KBM-7 (cell line): ENCODE measurements at regions not wholly inside any gene's neighbourhood (a gene's known extent, or its start where the extent isn't known, plus 50 kb on each side); places are given as distances from the start of the nearest gene placed in this dataset.
"Not testable (repeated sequence)": the region's sequence is repeated elsewhere in the genome, so short reads cannot be mapped to it uniquely, and the experiment has no call there.

ENCODE experiments used
- DNase-seq: peaks from one replicate; pipeline ENCODE4 v3.0.0-alpha.2; 2015
- in situ Hi-C: fragments of 300-500 bp; cut with MboI; formaldehyde crosslinking; loops from 2 replicates; pipeline ENCODE4 v1.14.3; 2020; ENCODE audit warnings: low sequenced_read_pairs, low pct_unique_long_range_greater_than_20kb, mixed read lengths

GRCh38 chr22:48997605-48998004, 830.1 kb downstream of the BRD1 start:
- in situ Hi-C loops: loop anchor here (25.0 kb wide), 1 partner anchor 715 kb away; no protein-coding TSS in a partner anchor
- DNase-seq: not testable (repeated sequence)

- in situ Hi-C loops: loop anchor here (25.0 kb wide), 1 partner anchor 719 kb away; no protein-coding TSS in a partner anchor
These were observed 834.0 kb downstream of the BRD1 start for GRCh38 chr22:48993655-48994054.

GRCh38 chr22:48984639-48985038, 843.0 kb downstream of the BRD1 start:
- in situ Hi-C loops: loop anchor here (25.0 kb wide), 1 partner anchor 728 kb away; no protein-coding TSS in a partner anchor
- DNase-seq: no peak

More at GRCh38 chr22:48993655-48994054, 834.0 kb downstream of the BRD1 start:
- no peak for DNase-seq

- in situ Hi-C loops: loop anchor here (25.0 kb wide), 1 partner anchor 730 kb away; no protein-coding TSS in a partner anchor
- no peak for DNase-seq
These were observed 845.3 kb downstream of the BRD1 start for GRCh38 chr22:48982321-48982905.

GRCh38 chr22:48981371-48982061, 846.2 kb downstream of the BRD1 start:
- in situ Hi-C loops: loop anchor here (25.0 kb wide), 1 partner anchor 731 kb away; no protein-coding TSS in a partner anchor

GRCh38 chr22:48980918-48981317, 846.8 kb downstream of the BRD1 start:
- no peak for DNase-seq
- in situ Hi-C loops: loop anchor here (25.0 kb wide), 1 partner anchor 731 kb away; no protein-coding TSS in a partner anchor

More at GRCh38 chr22:48981371-48982061, 846.2 kb downstream of the BRD1 start:
- no peak for DNase-seq

GRCh38 chr22:48980409-48980808, 847.3 kb downstream of the BRD1 start:
- no peak for DNase-seq
- in situ Hi-C loops: loop anchor here (25.0 kb wide), 1 partner anchor 732 kb away; no protein-coding TSS in a partner anchor

- in situ Hi-C loops: loop anchor here (25.0 kb wide), 1 partner anchor 733 kb away; no protein-coding TSS in a partner anchor
- DNase-seq: peak; percentile 12
These were observed 848.2 kb downstream of the BRD1 start for GRCh38 chr22:48979482-48979881.

GRCh38 chr22:48976556-48977535, 850.8 kb downstream of the BRD1 start:
- in situ Hi-C loops: loop anchor here (25.0 kb wide), 1 partner anchor 735 kb away; no protein-coding TSS in a partner anchor
- no peak for DNase-seq

- in situ Hi-C loops: loop anchor here (25.0 kb wide), 1 partner anchor 736 kb away; no protein-coding TSS in a partner anchor
These were observed 851.8 kb downstream of the BRD1 start for GRCh38 chr22:48975886-48976285.

GRCh38 chr22:48975316-48975741, 852.3 kb downstream of the BRD1 start:
- in situ Hi-C loops: loop anchor here (25.0 kb wide), 1 partner anchor 737 kb away; no protein-coding TSS in a partner anchor
- DNase-seq: no peak

More at GRCh38 chr22:48975886-48976285, 851.8 kb downstream of the BRD1 start:
- DNase-seq: no peak

- in situ Hi-C loops: loop anchor here (25.0 kb wide), 1 partner anchor 738 kb away; no protein-coding TSS in a partner anchor
- no peak for DNase-seq
These were observed 853.0 kb downstream of the BRD1 start for GRCh38 chr22:48974443-48975315.

GRCh38 chr22:48973694-48974041, 854.0 kb downstream of the BRD1 start:
- in situ Hi-C loops: no loop called here
- DNase-seq: no peak

GRCh38 chr22:48972979-48973693, 854.5 kb downstream of the BRD1 start:
- DNase-seq: no peak
- in situ Hi-C loops: no loop called here

GRCh38 chr22:48968201-48968959, 859.3 kb downstream of the BRD1 start:
- no peak for DNase-seq
- in situ Hi-C loops: no loop called here

- no peak for DNase-seq
- in situ Hi-C loops: no loop called here
These were observed 864.3 kb downstream of the BRD1 start for GRCh38 chr22:48963405-48963804.

GRCh38 chr22:48961705-48962104, 866.0 kb downstream of the BRD1 start:
- no peak for DNase-seq
- in situ Hi-C loops: no loop called here
